HS-5 (cell line): ENCODE measurements at regions not wholly inside any gene's neighbourhood (a gene's known extent, or its start where the extent isn't known, plus 50 kb on each side); places are given as distances from the start of the nearest gene placed in this dataset.

Experiments used
- DNase-seq: peaks from one replicate; pipeline ENCODE4 v3.0.0-alpha.2; 2012; ENCODE audit warnings: low read depth

DNA sequence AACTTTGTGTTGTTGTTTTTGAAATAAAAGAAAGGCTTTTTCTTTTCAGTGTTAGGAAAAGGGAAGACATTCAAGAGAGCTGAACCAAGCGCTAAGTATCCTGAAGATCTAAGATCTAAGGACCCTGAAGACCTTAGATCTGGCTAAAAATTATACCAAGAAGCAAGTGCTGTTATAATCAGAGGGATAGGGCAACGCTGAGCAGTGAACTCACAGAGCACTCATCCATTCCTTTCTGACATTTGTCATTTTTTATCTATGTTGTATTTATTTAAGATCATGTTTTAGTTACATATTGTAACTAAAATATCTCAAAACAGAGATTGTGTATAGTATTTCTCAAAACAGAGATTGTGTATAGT is 60.5 kb upstream of the FAM216B start:
- DNase-seq, result no peak

DNA sequence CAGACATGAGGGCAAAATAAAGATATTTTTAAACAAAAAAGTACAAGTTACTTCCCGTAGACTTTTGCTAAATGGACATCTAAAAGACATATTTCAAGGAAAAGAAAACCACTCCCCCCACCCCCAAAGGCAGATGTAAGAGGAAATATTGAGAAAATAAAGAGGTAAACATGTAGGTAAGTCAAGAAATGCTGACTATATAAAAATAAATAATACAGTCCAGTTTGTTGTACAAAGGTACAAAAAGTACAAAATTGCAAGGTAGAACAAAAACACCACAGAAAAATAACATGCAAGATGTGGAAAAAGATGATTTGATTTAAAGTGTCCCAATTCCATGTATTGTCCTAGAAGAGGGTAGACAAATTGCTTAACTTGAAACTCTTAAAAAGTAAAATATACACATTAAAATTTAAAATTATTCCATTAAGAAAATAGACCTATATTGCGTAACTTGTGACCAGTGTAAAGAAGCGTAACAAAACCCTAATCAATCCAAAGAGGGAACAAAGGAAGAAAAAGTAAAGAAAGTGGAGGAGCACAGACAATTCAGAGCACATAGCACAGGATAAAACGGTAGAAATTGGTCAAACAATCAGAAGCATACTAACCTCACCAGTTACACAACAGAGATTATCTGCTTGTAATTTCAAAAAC is 58.4 kb upstream of the FAM216B start:
- no peak for DNase-seq

DNA sequence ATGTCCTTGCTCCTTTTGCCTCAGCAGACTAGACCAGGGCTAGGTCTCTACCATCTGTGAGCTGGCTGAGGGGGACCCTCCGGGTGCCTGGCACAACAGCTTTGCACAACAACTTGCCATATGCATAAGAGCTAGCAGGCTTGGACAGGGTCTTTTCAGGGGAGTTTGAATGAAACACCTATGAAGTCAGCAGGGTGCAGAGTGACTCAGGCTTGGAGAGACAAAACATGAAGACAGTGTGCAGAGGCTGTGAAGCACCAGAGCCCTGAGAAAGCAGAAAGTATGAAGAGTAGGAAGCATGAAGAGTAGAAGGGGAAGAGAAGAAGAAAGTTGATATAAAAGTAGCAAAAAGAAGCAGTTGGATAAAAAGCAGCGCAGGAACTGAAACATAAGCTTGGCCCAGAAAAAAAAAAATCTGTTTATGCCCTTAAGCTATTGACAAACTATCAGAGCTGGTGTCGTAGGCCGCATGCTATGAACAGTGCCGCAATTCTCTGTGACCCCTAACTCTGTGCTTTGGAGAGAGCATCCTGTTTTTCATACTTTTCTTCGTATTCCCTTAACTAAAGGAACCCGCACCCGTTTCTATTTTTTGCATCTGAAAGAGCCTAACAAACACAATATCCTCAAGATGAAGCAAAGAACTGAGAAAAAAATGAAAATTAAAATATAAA is 52.7 kb upstream of the FAM216B start:
- DNase-seq, result no peak

DNA sequence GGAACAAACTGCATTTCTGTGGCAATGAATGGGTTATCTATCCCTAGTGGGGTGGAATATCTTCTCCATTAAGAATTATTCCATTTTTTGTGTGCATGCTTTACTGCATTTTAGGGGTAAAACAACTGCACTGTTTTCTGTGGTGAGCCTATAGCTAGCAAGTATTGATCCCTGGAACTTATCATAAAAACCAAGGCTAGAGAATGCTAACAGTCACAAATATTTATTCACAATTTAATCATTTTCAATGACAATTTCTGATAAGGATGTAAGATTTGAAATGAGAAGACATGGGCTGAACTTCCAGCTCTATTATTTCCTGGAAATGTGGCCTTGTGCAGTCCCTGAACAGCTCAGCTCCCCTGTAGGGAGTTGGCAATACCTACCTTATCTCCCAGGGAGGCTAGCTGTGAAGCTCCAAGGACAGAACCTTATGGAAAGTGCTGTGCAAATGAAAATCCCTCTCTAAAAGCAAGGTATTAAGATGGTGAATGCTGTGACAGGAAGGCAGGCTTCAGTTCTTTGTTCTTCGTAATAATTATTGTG is 51.5 kb upstream of the FAM216B start:
- DNase-seq, result no peak
